ENCODE measurements at regions not wholly inside any gene's neighbourhood (a gene's known extent, or its start where the extent isn't known, plus 50 kb on each side); places are given as distances from the start of the nearest gene placed in this dataset.
A peak's percentile ranks its signal among the peaks of the same experiment; 100 is the strongest.

DNA sequence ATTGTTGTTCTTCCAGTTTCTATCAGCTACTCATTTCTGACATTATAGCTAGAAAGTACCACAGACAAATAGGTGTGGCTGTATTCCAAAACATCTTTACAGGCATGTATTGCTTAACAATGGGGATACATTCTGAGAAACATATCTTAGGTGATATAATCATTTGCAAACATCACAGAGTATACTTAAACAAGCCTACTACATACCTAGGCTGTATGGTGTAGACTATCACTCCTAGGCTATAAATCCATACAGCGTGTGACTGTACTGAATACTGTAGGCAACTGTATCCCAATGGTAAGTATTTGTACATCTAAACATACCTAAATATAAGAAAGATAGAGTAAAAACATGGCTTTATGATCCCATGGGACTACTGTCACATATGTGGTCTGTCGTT is 231.8 kb downstream of the ETS1 start:
- TF ChIP-seq, protein P1, sequence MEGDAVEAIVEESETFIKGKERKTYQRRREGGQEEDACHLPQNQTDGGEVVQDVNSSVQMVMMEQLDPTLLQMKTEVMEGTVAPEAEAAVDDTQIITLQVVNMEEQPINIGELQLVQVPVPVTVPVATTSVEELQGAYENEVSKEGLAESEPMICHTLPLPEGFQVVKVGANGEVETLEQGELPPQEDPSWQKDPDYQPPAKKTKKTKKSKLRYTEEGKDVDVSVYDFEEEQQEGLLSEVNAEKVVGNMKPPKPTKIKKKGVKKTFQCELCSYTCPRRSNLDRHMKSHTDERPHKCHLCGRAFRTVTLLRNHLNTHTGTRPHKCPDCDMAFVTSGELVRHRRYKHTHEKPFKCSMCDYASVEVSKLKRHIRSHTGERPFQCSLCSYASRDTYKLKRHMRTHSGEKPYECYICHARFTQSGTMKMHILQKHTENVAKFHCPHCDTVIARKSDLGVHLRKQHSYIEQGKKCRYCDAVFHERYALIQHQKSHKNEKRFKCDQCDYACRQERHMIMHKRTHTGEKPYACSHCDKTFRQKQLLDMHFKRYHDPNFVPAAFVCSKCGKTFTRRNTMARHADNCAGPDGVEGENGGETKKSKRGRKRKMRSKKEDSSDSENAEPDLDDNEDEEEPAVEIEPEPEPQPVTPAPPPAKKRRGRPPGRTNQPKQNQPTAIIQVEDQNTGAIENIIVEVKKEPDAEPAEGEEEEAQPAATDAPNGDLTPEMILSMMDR (IDR thresholded peaks at IDR 0.05) = no peak
- WGBS, 2 donors = 92 to 94% methylated on average over 2 of the region's 2 CpGs
- ATAC-seq (no peak), DNase-seq (no peak), FAIRE-seq (no peak)
- no peak overlapping the region for H3K4me3 ChIP-seq
- no peak overlapping the region for H3K27ac ChIP-seq
- H3K9me3 ChIP-seq = no peaks in the 10 kb centered on the region
- intact Hi-C loops (cut with DNase I) = no loop called here
- H3K36me3 ChIP-seq = no peaks in the 10 kb centered on the region
- H3K27me3 ChIP-seq = no peaks in the 10 kb centered on the region
- H3K4me1 ChIP-seq = no peaks in the 10 kb centered on the region

GRCh38 chr11:128354476-128354875 is 232.9 kb downstream of the ETS1 start:
- H3K9me3 ChIP-seq = no peaks in the 10 kb centered on the region
- no peak for FAIRE-seq
- no peaks in the 10 kb centered on the region for H3K36me3 ChIP-seq
- TF ChIP-seq, protein P1 (IDR thresholded peaks at IDR 0.05) = no peak
- DNase-seq = no peak
- intact Hi-C loops (cut with DNase I) = no loop called here
- no peak for ATAC-seq
- H3K4me3 ChIP-seq = no peak overlapping the region
- no peaks in the 10 kb centered on the region for H3K27me3 ChIP-seq
- H3K27ac ChIP-seq = no peak overlapping the region
- H3K4me1 ChIP-seq = no peaks in the 10 kb centered on the region
- 44 to 57% methylated on average over 2 of the region's 2 CpGs for WGBS, 2 donors

DNA sequence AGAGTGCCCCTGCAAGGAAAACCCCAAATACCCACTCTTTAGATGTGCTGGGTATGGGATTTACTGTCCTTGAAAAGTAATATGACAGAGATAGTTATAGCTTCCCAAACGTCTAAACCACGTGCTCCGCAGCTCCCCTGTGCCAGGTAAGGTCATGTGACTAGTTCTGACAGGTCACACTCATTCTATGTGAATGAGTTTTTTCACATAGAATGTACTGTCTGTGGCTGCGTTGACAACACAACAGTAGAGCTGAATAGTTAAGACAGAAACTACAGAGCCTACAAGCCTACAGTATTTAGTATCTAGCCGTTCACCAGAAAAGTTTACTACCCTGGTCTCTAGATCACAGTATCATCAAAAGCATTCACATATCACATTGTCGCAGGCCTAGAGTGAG is 236.2 kb downstream of the ETS1 start:
- FAIRE-seq (no peak), DNase-seq (no peak), ATAC-seq (no peak)
- Histone ChIP-seq H3K4me3 (no peak overlapping the region), H3K27ac (no peak overlapping the region), H3K9me3 (no peaks in the 10 kb centered on the region), H3K36me3 (no peaks in the 10 kb centered on the region), H3K27me3 (no peaks in the 10 kb centered on the region), H3K4me1 (no peaks in the 10 kb centered on the region)
- TF ChIP-seq, protein P1 (IDR thresholded peaks at IDR 0.05) = no peak
- 58 to 66% methylated on average over 6 of the region's 6 CpGs for WGBS, 2 donors
- intact Hi-C loops (cut with DNase I) = no loop called here

- WGBS, 2 donors = 58 to 67% methylated on average over 6 of the region's 6 CpGs
- no peaks in the 10 kb centered on the region for H3K27me3 ChIP-seq
- H3K4me3 ChIP-seq = no peak overlapping the region
- no peaks in the 10 kb centered on the region for H3K36me3 ChIP-seq
- intact Hi-C loops (cut with DNase I) = no loop called here
- ATAC-seq (no peak), FAIRE-seq (no peak), DNase-seq (no peak)
- no peaks in the 10 kb centered on the region for H3K9me3 ChIP-seq
- TF ChIP-seq, protein P1 (IDR thresholded peaks at IDR 0.05) = no peak
- H3K4me1 ChIP-seq = no peaks in the 10 kb centered on the region
- no peak overlapping the region for H3K27ac ChIP-seq
These were observed 237.6 kb downstream of the ETS1 start for GRCh38 chr11:128349650-128350299.

- Histone ChIP-seq H3K27ac (no peak overlapping the region), H3K36me3 (no peaks in the 10 kb centered on the region), H3K9me3 (no peaks in the 10 kb centered on the region), H3K4me3 (no peak overlapping the region), H3K4me1 (no peaks in the 10 kb centered on the region), H3K27me3 (no peaks in the 10 kb centered on the region)
- FAIRE-seq = no peak
- intact Hi-C loops (cut with DNase I) = no loop called here
- 68 to 82% methylated on average over 3 of the region's 3 CpGs for WGBS, 2 donors
- ATAC-seq = peak in 2 of 4 donors; percentile 31 to 40
- no peak for DNase-seq
- TF ChIP-seq, protein P1 (IDR thresholded peaks at IDR 0.05) = no peak
These were observed 240.6 kb downstream of the ETS1 start for GRCh38 chr11:128346804-128347203.

All from pancreas (tissue), 10 donors.